Right ventricle myocardium inferior (tissue), 1 donor: ENCODE measurements at regions not wholly inside any gene's neighbourhood (a gene's known extent, or its start where the extent isn't known, plus 50 kb on each side); places are given as distances from the start of the nearest gene placed in this dataset.

Experiments
- ATAC-seq: fragments of 200-7000 bp; cut with Tn5 transposase; one replicate; pipeline ENCODE4 v1.9.1; 2020; ENCODE audit warnings: mild to moderate bottlenecking, moderate library complexity
- DNase-seq: peaks from one replicate; pipeline ENCODE4 v3.0.0; 2021; ENCODE audit errors: missing footprints
- intact Hi-C: fragments of 100-400 bp; cut with DNase I; formaldehyde crosslinking; loops from one replicate; pipeline ENCODE4 v1.11.0; 2022
- donor health status: DM: no; HTN: yes; CAD: no; lungs with severe emphysema.

GRCh38 chr17:77684803-77685798 is 273.4 kb upstream of the TNRC6C start:
- ATAC-seq, result no peak
- no peak for DNase-seq
- intact Hi-C loops, result loop anchor here (5.0 kb wide), 1 partner anchor 47 kb away; no protein-coding TSS in a partner anchor

DNA sequence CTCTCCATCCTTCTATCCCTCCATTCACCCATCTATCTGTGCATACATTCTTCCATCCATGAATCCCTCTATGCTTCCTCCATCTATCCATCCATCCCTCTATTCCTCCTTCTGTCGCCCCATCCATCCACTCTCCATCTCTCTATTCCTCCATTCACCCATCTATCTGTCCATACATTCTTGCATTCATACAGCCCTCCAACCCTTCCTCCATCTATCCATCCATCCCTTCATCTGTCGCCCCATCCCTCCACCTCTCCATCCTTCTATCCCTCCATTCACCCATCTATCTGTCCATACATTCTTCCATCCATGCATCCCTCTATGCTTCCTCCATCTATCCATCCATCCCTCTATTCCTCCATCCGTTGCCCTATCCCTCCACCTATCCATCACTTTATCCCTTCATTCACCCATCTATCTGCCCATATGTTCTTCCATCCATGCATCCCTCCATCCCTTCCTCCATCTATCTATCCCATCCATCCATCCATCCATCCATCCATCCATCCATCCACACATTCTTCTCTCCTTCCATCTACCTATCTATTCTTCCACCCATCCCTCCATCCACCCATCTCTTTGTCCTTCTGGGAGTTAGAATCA is 272.5 kb upstream of the TNRC6C start:
- no peak for DNase-seq
- intact Hi-C loops, result no loop called here
- no peak for ATAC-seq

GRCh38 chr17:77686903-77687302 is 271.6 kb upstream of the TNRC6C start:
- ATAC-seq, result no peak
- intact Hi-C loops, result no loop called here
- no peak for DNase-seq

DNA sequence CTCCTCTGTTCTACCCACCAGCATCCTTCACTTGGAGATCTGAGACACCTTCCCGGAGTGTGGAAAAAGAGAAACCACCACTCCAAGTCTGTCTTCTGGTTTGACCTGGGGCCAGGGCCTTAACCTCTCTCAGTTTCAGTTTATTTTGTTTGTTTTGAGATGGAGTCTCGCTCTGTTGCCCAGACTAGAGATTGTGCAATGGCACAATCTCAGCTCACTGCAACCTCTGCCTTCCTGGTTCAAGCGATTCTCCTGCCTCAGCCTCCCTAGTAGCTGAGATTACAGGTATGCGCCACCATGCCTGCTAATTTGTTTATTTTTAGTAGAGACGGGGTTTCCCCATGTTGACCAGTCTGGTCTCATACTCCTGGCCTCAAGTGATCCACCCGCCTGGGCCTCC is 271.1 kb upstream of the TNRC6C start:
- DNase-seq (no peak), ATAC-seq (no peak)
- intact Hi-C loops, result no loop called here

DNA sequence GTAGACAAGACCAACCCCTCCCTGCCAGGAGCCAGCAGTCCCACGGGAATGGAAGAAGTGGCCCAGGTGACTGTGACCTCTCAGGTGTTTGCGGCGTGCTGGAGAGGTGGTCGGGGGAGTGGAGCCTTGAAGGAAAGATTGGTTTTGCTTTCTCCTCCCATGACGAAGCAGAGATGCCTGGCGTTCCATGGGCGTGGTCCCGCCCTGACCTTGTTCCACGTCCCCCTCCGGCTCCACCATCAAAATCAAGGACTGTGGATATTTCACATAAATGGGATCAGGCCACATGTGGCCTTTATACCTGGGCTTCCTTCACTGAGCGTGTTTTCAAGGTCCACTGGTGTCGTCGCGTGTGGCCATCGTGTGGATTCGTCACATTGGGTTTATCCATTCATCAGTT is 270.6 kb upstream of the TNRC6C start:
- ATAC-seq (no peak), DNase-seq (no peak)
- intact Hi-C loops, result no loop called here

DNA sequence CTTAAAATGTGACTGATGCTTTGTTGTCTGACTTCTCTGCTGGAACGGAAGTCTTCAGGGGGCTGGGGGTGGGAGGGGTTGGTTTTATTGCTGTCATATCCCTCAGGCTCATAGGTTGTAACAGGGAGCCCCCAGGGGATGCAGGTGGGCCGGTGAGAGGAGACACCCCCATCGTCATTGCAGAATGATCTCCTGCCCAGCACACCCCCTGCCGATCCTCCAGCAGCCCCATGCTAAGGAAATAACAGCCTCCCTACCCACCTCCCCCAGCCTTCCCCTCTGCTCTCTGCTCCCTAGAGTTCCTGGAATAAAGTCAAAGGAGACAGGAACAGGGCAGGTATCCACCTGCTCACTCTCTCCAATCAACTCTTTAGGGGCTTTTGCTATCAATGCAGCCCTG is 270.1 kb upstream of the TNRC6C start:
- DNase-seq (no peak), ATAC-seq (no peak)
- intact Hi-C loops, result no loop called here

GRCh38 chr17:77690271-77691161 is 268.0 kb upstream of the TNRC6C start:
- intact Hi-C loops, result no loop called here
- no peak for DNase-seq
- ATAC-seq, result no peak

DNA sequence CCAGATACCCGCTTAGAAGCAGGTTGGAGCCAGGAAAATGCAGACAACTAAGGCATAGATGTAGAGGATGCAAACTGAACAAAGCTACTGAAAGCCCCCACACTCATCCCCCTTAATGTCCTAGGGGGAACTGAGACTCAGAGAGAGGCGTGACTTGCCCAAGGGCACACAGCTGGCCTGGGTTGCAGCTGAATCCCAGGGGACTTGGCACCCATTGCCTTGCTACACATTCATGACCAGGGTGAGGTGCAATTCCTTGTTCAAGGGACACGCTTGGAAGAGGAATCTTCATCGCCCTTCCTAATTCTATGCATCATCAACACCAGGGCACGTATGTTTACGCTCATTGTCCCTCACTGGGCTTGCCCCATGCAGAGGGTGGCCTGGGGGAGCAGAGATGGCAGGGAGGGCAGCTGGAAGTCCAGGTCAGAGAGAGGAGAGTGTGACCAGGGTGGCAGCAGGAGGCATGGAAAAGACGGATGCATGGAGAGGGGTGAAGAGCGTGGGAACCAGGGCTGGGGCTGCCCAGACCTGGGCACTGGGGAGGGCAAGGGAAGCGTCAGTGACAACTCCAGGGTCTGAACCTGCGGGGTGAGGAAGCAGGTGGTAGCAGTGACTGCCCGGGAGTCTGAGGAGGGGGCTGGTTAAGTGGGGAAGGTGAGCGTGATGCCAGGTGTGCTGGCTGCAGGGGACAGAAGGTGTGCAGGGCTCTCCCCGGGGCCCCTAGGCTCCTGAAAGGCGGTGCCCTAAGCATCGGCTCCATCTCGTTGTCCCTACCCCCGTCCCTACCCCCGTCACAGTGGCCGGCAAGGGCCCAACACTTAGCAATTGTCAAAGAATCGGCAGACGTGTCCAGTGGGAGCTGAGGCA is 267.1 kb upstream of the TNRC6C start:
- DNase-seq (no peak), ATAC-seq (no peak)
- intact Hi-C loops, result no loop called here

GRCh38 chr17:77692571-77693161 is 265.8 kb upstream of the TNRC6C start:
- intact Hi-C loops, result no loop called here
- DNase-seq, result no peak
- no peak for ATAC-seq

DNA sequence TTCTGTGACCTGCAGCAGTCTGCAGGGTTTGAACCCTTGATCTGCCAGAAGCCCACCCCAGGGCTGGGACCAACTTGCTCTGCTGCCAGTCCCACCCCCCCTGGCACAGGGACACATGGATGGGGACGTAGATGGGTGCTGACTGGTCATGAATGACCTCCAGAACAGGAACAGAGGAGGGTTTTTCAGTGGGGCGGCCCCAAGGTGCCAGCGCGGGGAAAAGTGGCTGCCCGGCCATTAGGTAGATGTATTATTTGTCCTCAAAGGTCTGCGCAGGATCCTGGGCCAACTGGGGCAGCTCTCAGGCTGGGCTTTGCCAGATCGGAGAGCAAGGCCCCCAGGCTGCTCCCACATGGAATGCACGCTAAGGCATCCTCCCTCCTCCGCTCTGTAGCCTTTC is 265.2 kb upstream of the TNRC6C start:
- ATAC-seq, result no peak
- no peak for DNase-seq
- intact Hi-C loops, result no loop called here

GRCh38 chr17:77693776-77694175 is 264.7 kb upstream of the TNRC6C start:
- no peak for DNase-seq
- intact Hi-C loops, result no loop called here
- ATAC-seq, result no peak

- DNase-seq (no peak), ATAC-seq (no peak)
- intact Hi-C loops, result no loop called here
Observed at GRCh38 chr17:77694391-77695363, 263.8 kb upstream of the TNRC6C start.

DNA sequence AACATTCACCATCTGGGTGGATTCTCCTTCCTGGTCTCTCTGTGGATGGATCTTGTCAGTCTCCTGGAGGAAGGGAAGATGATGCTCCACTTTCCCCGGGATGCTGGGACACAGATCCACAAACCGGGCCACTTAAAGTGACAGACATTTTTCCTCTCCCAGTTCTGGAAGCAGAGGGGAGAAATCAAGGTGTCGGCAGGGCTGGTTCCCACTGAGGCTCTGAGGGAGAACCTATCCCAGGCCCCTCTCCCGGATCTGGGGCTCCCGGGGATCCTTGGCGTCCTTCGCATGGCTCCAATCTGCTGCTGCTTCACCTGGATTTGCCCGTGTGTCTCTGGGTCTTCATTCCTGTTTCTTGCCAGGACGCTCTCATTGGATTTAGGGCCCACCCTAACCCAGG is 263.1 kb upstream of the TNRC6C start:
- intact Hi-C loops, result no loop called here
- ATAC-seq (no peak), DNase-seq (no peak)

DNA sequence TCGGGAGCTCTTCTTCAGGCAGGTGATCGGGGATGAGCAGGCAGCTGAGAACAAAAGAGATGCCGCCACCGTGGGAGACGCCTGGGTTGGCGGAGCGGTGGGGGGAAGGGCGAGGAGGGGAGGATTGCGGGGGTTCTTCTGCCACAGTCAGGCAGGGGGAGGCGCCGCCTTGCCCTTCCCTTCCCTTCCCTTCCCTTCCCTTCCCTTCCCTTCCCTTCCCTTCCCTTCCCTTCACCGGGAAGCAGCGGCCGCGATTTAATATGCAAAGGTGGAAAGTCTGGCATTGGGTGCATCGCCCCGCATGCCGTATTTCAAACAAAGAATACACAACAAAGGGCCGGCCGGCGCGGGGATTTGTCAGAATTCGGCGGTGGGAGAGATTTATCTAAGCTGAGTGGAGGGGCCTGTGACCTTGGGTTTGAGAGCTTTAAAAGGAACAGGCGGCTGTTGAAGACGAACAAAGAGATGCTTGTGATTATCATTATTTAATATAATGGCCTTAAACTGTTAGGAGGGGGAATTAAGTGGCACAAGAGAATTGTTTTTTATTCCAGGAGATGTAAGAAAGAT is 262.3 kb upstream of the TNRC6C start:
- no peak for ATAC-seq
- DNase-seq, result no peak
- intact Hi-C loops, result no loop called here

DNA sequence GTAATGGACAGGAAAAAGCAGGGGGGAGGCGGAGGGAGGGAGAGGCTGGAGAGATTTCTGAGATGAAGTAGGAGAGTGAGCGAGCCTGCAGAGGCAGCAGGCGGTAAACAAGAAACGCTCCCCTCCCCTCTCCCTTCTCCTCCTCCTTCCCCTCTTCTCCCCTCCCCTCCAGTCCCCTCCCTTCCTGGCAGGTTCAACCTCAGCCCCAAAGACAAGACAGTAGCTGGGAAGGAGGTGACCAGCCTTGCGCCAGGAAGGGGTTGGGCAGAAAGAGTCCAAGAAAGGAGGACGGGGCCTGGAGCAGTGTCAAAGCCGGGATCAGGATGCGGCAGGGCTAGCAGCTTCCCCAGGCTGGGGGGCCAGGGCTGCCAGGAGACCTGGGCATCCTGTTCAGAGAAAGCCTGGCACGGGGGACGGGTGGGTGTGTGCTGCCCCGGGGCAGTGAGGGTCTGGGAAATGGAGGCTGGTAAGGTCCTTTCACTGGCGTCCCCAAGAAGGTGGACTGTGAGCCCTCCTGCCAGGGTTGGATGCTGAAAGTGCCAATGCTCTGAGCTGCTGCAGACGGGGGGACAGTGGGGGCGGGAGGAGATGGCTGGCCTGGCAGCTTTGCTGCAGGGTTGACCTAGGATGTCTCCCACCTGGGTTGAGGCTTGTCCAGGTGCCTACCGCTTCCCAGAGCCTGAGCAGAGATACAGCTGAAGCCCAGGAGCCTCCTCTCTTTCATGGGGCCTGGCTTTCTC is 261.6 kb upstream of the TNRC6C start:
- no peak for DNase-seq
- ATAC-seq, result peak; percentile 61

More for the DNA sequence above, 261.6 kb upstream of the TNRC6C start:
- intact Hi-C loops, result no loop called here
